ENCODE measurements at regions not wholly inside any gene's neighbourhood (a gene's known extent, or its start where the extent isn't known, plus 50 kb on each side); places are given as distances from the start of the nearest gene placed in this dataset.
A peak's percentile ranks its signal among the peaks of the same experiment; 100 is the strongest.

DNA sequence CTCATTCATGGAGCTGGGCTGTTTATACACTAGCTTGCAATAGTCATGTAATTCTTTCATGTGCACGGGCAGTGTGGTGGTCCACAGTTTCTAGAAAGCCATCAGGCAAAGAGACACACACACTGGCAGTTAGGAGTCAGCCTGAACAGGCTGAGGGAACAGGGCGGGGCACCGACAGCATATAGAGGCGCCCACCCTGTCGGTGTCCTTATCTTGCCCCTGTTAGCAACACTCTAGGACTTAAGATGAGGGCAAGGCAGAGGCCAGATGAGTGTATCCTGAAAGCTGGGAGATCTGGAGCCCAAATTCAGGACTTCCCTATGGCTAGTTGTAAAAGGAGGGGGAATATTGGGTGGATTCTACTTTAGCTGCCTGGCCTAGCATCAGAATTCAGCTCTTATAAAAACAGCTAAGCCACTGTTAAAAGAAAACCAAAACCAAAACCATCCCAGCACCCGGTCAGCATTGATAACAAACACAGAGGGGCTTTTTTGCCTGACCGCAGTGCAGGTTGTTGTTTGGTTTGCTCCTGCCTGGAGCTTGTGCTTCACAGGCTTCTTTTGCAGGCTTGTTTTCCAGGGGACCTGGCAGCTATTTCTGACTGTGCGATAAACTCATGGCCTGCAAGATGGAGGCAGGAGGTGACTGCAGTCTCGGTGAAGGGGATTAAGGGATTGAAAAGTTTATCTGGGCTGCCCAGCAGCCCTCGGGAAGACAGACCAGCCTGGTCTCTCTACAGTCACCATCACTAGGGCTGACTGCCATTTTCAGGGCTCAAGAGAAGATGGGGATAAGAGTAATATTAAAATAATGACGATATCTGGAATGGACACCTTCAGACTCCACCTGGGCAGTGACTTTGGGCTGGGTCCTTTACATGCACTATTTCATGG lies 638.9 kb downstream of the MID1IP1 start:
- DNase-seq (ENCODE audit: low read depth in 2 of 2) = no peak

DNA sequence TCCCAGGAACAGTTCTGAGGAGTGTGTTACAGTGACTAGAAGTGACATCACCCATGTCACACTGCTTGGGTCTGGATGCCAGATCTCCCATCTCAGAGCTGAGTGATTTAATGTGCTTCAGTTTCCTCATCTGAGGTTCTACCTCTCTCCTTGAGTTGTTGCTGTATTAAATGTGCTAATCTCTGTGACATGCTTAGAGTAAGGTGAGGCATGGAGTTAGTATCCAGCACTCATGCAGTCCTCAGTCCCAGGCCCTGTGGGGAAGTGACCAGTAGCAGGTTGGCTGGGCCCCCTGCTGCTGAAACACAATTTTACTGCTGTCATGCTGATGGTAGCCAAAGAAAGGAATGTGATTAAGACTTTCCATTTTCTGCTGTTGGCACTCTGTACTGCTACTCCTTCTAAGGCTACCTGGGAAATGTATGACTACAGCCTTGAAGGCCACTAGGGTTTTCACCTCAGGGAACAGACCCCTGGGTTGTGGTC lies 639.6 kb downstream of the MID1IP1 start:
- DNase-seq (ENCODE audit: low read depth in 2 of 2) = no peak

DNA sequence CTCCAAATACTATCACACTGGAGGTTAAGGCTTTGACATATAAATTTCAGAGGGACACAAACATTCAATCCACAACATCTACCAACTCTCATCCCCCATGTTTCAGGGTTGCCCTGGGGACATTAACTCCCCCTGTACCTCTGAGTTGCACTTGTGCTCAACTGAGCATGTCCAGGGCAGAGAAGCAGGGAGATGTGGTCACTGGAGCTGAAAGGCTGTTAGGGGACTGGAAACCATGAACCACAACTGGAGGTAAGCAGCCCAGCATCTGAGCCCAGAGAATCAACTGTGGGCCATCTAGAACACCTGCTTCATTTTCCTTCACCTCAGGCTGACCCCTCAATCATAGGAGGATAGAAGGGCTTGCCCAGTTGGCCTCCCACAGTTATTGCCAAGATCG lies 641.1 kb downstream of the MID1IP1 start:
- no peak for DNase-seq (ENCODE audit: low read depth in 2 of 2)

DNA sequence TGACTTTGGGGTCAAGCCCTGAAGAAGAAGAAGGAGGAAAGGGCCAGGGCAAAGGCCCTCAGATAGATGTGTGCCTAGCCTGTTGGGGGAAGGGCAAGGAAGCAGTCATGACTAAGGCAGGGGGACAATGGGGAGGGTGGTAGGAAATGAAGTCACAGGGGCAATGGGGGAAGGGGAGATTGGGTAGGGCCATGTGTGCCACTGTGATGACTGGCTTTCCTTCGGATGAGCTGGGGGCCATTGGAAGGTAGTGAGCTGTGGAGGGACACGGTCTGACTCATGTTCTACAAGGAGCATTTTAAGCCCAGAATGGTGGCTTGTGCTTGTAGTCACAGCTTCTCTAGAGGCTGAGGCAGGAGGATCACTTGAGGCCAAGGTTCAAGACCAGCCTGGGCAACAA lies 642.0 kb downstream of the MID1IP1 start:
- DNase-seq (ENCODE audit: low read depth in 2 of 2) = no peak

DNA sequence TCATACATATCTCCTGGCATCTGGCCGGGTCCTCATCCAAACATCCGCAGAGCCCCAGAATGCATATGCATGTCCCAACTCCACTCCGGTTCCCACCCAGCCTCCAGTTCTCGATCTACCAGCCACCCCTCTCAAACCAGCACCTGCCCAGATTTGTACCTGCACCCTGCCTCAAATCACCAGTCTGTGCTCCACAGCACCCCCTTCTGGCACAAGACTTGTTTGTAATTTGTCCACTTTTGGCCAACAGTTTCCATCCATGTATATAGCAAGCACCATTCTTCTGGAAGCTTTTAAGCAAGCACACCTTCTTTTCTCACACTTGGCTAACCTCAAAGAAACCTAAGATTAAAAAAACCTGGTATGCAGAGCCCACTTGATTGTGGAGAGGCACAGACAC lies 644.1 kb downstream of the MID1IP1 start:
- peak; percentile 4 to 11 for DNase-seq (ENCODE audit: low read depth in 2 of 2)

DNA sequence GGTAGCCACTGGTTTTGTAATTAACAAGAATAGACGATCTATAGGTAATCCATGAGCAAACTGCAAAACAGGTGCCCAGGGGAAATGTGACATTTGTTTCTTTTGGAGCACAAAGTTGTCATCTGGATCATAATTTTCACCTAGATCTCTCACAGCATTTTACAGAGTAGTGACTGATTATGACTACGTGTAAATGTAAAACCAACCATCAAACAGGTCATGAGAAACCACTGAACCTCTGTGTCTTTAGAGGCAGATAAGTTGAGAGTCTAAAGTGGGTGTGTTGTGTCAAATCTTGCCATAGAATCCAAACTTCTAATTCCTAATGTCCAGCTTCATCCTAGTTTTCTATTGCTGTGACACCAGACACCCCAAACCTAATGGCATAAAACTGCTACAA lies 648.1 kb downstream of the MID1IP1 start:
- DNase-seq (ENCODE audit: low read depth in 2 of 2) = no peak

DNA sequence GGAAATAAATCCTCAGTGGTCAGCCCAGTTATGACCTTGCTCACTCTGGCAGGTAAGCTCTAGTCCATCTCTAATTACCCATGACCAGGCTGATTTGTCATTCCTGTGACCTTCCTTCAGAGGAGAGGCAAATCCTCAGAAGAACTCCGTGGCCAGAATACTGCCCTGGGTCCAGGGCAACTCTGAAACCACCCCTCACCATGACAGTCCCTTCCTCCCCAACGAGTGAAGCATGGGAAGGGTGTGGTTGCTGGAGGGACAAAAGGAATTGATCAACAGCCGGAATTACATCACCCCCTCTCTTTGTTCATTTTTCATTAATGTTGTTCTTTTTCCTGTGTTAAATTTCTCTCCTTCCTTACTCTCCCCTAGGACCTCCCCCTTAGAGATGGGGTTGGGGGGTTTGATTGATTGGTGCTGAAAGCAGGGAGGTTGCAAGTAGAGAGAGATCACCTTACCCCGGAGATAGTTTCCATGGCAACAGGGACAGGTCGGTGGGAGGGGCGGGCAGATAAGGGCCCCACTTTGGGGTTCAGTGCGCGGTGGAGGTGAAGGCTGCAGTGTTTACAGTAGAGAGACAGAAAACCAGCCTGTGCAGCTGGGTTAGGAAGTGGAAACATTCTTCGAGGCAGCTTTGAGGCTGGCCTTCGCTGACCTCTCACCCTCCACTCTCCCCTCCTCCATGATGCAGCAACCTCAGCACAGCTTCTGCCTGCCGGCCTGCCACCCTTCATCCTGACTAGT lies 647.4 kb downstream of the BCOR start:
- no peak for DNase-seq (ENCODE audit: low read depth in 2 of 2)

DNA sequence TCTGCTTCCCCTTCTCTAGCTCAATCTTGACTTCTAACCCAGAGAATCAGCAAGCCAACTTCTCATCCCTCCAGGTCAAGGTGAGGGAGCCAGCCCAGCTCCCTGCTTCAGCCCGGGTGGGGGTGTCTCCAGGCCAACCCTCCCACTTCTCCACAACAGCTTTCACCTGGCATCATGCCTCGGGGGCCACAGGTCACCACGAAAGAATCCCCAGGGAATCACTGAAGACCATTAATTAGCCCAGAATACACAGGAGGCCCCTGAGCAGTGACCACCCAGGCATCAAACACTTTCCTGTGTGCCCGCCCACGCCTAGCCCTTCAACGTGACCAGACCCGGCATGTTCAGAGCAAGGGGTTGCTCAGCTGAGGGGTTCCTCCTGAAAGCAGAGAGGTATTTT lies 646.7 kb downstream of the BCOR start:
- no peak for DNase-seq (ENCODE audit: low read depth in 2 of 2)

DNA sequence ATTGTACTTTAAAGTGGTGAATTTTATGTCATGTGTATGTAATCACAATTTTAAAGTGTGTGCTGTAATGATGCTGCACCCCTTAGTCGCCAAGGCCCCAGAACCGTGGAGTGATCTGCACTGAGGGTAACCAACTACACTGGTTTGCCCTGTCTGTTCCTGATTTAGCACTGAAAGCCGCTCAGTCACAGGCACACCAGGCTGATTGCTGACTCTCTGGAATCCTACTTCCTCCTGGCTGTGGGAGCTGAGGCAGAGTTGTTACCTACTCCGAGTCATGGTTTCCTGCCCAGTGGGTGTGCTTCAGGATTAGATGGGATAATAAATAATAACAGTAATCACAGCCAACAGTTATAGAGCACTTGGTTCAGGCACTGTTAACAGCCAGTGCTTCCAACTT lies 645.4 kb downstream of the BCOR start:
- DNase-seq (ENCODE audit: low read depth in 2 of 2) = no peak

DNA sequence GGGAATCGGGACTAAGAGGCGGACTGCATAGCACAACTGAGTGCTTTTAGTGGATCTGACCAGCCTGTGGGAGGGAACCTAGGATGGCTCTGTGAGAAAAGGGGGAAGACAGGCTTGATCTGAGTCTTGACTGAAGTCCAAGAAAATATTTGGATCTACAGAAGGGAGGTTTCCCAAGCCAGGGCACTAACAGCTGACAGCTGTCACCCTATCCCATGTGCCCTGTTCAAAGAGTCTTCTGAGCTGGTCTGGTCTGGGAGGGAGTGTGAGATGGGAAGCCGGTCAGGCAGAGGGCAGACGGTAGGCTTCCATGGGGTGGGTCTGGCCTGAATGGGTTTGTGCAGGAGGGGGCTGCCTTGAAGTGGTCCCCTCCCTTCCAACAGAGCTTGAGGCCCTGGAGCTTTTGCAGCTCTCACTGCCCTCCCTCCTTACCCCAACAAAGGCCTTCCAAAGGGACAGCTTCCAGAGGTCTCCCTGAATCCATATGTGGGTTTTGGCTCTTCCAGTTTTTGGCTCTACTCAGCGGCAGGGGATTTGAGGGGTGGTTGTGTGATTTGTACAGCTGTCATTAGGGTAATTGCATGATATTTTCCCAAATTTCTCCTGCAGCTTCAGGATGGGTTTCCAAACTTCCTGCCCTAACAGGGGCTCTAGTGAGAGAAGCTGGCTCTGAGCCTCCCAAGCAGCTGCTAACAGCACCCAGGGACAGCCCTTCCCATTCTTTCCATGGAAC lies 643.7 kb downstream of the BCOR start:
- DNase-seq (ENCODE audit: low read depth in 2 of 2) = no peak

DNA sequence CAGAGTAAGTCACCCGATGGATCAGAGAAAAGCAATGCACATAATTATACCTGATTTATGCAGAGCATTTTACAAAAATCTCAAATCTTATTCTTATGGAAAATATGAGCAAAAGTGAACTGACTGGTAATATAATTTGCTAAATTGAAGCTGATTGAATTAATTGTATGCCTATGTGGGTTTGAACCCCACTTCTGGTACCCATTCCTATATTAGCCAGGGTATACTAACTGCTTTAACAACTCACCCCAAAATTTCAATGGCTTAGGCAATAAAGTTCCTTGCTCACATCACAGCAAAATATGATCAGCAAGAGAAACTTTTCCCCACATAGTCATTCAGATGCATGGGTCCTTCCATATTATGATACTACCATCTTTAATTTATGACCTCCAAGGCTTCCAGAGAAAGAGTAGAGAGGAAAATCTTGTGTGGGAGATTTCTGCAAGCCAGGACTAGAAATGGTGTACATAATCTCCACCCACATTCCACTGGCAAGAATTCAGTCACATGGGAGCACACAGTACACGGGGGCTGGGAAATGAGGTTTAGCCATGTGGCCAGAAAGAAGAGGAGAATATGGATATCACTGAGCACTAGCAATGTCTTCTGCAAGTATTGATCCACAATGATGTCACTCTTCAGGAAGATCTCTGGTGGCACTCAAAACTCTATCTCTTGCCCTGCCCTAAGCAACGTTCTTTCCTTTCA lies 640.7 kb downstream of the BCOR start:
- no peak for DNase-seq (ENCODE audit: low read depth in 2 of 2)

DNA sequence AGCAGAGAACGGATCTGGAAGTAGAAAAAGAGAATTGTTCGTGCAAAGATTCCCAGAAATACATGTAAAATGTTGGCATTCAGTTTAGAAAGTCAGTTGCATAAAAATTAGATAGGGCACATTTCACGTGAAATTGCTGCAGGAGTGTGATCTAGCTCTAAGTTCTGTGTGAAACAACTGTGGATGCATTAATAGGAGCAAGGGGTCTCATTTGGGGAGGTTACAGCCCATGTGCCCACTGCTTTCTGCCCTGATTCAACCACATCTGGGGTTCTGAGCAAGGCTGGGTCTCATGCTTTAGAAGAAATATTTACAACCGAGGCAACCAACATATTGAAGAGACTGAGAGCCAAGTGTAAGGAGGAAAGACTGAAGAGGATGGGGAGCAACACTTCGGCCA lies 639.0 kb downstream of the BCOR start:
- DNase-seq (ENCODE audit: low read depth in 2 of 2) = no peak

DNA sequence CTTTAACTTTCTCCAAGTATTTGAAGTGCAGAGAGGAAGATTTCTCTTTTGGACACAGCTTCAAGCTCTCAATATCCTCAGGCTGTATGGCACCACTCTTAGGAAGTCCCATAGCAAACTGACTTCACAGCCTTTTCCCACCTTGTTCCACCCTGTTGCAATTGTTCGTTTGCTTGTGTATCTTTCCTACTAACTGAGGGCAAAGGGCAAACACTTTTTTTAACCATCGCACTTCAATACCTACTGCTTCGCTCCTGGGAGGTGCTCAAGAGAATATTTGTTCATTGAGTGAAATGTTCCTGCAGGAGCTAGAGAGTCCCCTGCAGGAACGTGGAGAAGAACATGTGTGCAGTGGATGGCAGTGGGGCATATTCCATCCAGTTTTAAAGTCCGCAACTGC lies 638.6 kb downstream of the BCOR start:
- DNase-seq (ENCODE audit: low read depth in 2 of 2) = no peak

DNA sequence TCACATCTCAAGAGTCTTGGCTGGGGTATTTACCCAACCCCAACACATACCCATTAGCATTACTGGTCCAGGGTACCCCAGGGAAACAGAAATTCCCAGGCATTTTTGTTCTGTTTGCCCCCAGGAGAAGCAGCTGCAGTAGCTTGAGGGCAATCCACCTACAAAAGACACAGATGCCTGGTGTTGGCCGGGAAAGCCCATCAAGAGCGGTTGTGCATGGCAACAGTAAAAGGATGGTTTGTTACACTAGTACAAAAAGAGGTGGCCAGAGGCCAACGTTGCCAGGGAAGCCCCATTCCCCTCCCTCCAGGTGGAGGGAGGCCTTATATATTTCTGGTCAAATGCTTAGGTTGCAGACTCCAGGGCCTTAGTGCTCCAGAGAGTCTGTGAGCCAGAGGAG lies 637.8 kb downstream of the BCOR start:
- no peak for DNase-seq (ENCODE audit: low read depth in 2 of 2)

DNA sequence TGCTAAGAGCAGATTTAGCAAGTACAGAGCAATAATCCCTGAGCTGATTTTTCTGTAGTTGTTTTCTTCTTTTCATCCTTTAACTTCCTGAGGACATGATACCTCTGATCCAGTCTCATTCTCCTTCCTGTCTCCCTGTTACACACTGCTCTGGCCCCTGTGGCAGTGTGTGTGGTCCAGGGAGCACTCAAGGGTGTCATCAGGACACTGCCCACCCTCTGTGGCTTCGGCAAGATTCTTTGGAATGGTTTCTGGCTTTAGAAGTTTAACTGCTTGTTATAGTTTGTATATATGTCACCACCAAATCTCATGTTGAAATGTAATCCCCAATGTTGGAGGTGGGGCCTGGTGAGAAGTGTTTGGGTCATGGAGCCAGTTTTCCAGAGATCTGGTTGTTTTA lies 637.3 kb downstream of the BCOR start:
- DNase-seq (ENCODE audit: low read depth in 2 of 2) = no peak

DNA sequence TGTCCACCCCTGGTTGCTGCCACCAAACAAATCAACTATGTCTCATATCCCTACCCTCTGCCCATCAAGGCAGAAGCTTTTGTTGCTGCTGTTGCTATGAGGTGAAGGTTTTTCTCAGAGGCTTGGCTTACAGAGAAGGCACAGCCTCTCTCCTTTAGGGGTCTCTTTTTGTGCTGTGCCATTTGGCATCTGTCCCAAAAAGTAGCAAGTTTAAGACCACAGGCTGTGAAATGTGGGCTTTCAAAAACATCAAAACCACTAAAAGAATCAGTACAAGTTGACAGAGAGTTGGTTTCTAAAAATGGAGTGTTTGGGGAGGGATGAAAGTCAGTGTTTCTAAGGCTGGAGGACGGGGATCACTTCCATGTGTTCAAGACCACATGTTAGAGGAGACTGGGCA lies 634.9 kb downstream of the BCOR start:
- no peak for DNase-seq (ENCODE audit: low read depth in 2 of 2)

DNA sequence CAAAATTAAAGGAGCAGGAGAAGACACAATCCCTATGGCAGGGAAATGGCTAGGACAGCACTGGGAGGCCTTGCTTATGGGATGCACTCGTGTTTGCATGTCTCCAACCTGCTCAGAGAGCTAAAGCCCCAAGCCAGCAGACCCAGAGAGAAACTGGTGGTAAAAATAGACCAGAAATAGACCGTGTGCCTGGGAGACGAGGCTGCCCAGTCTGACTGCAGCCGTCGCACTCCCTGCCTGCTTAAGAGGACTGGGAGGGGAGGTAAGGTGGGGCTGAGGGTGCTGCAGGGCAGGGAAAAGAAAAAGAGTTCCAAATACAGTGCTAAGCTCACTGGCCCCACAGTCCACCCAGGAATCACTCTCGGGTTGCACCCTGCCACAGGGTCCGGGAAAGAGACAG lies 633.5 kb downstream of the BCOR start:
- no peak for DNase-seq (ENCODE audit: low read depth in 2 of 2)

DNA sequence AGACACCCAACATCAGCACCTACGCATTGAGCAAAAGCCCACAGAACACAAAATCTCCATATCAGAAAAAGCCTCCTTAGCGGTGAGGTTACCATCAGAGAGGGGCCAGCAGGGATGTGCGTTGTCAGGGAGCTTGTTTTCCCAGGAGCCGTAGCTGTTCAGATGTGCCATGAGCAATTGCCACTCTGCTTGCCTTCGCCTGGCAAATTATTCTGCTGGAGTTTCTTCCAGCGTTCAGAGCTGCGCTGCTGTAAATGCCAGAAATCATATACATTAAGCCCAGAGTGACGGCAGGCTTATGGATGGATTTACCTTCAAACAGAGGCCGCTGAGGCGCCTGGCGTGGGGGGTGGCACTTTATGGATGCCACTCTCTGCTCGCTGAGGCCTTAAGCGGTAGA lies 632.3 kb downstream of the BCOR start:
- DNase-seq (ENCODE audit: low read depth in 2 of 2) = no peak

DNA sequence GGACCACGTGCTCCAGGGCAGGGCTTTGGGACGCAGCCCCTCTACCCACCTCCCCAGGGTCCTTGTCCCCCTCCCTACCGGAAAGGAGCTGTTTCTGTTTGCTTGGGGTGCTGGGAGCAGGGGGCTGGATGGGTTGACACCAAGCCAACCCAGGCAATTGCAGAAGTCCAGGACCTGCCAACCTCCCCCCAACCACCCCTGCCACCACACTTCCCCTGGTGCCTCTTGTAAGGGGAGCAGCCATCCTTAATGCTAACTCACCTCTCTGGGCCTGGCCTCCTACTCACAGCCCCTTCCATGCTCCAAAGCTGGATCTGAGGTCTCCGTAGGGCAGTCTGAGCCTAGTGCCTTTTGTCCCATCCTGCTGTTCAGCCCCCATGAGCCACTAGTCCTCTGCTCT lies 631.9 kb downstream of the BCOR start:
- no peak for DNase-seq (ENCODE audit: low read depth in 2 of 2)

DNA sequence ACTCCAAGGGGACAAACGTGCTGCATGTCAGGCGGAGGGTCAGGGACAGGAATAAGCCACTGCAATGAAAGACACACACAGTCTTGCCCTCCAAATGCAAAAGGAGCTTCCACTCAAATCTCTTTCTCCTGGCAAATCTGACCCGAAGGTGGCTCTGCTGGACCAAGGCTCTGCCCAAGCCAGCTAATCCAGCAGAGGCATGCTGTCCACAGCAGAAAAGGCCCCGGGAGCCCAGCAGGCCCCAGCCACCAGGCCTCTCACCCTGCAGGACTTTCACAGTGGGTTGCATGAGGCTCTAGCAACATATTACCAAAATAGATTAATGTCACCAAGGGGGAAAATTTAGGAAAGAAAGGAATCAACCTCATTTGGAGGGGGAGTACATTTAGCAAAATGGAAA lies 628.6 kb downstream of the BCOR start:
- no peak for DNase-seq (ENCODE audit: low read depth in 2 of 2)

DNA sequence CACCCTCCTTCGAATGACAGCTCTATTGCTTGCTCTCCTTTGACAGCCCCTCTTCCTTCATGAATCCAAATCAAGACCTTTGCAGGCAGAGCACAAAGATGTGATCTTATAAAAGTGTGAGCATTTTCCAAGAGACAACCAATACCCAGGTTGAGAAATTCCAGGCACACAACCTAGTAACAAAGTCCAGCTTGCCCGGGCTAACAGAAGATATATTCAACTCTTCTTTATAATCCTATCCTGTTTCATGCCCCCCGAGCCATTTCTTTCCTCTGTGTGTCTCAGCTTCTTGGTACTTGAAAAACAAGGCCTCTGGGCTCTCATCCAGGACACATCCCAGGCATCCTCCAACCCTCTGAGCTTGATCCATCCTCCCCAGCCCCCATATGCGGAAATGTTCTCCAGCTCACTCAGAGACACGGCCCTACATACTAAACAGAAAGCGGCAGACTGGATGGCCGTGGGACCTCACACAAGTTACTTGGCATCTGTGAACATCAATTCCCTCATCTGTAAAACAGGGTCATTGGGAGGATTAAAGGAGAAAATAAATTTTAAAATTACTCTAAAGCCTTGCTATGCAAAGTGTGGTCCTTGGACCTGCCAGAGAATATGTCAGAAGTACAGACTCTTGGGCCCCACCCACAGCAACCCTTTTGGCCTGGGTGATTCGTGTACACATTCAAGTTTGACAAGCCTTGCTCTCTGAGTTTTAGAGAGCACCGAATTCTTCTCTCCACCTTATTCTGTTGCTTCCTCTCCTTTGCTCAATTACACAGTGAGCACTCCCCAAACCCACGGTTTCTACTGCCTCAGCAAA lies 627.0 kb downstream of the BCOR start:
- DNase-seq (ENCODE audit: low read depth in 2 of 2) = no peak

Measured in activated CD8-positive, alpha-beta memory T cell treated with anti-CD3 and anti-CD28 coated beads for 4 hours (primary cell).